ENCODE measurements at regions not wholly inside any gene's neighbourhood (a gene's known extent, or its start where the extent isn't known, plus 50 kb on each side); places are given as distances from the start of the nearest gene placed in this dataset.

DNA sequence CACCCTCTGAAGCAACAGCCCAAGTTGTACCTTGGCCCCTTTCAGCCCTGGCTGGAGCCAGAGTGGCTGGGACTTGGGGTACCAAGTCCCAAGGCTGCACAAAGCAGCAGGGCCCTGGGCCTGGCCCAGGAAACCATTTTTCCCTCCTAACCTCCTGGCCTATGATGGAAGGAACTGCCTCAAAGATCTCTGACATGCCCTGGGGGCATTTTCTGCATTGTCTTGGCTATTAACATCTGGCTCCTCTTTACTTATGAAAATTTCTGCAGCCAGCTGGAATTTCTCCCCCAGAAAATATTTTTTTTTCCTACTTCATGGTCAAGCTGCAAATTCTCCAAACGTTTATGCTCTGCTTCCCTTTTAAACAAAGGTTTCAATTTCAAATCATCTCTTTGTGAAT is 269.4 kb upstream of the CDYL start:
- DNase-seq, result no peak
- Histone ChIP-seq H3K9me3 (no peaks in the 10 kb centered on the region), H3K4me1 (no peaks in the 10 kb centered on the region), H3K36me3 (no peaks in the 10 kb centered on the region), H3K4me3 (no peak overlapping the region), H3K27ac (no peak overlapping the region), H3K27me3 (no peaks in the 10 kb centered on the region)
- 43 to 50% (median 46%) methylated on average over 1 of the region's 1 CpG for WGBS, 5 donors
- TF ChIP-seq EP300 (IDR thresholded peaks at IDR 0.05), result no peak
- no peak for TF ChIP-seq POLR2A (IDR thresholded peaks at IDR 0.05)
- no peak for TF ChIP-seq POLR2AphosphoS5 (IDR thresholded peaks at IDR 0.05)
- TF ChIP-seq, protein P1, sequence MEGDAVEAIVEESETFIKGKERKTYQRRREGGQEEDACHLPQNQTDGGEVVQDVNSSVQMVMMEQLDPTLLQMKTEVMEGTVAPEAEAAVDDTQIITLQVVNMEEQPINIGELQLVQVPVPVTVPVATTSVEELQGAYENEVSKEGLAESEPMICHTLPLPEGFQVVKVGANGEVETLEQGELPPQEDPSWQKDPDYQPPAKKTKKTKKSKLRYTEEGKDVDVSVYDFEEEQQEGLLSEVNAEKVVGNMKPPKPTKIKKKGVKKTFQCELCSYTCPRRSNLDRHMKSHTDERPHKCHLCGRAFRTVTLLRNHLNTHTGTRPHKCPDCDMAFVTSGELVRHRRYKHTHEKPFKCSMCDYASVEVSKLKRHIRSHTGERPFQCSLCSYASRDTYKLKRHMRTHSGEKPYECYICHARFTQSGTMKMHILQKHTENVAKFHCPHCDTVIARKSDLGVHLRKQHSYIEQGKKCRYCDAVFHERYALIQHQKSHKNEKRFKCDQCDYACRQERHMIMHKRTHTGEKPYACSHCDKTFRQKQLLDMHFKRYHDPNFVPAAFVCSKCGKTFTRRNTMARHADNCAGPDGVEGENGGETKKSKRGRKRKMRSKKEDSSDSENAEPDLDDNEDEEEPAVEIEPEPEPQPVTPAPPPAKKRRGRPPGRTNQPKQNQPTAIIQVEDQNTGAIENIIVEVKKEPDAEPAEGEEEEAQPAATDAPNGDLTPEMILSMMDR (IDR thresholded peaks at IDR 0.05), result no peak
- intact Hi-C loops (cut with DNase I; ENCODE audit: low total_unique reads), result no loop called here

DNA sequence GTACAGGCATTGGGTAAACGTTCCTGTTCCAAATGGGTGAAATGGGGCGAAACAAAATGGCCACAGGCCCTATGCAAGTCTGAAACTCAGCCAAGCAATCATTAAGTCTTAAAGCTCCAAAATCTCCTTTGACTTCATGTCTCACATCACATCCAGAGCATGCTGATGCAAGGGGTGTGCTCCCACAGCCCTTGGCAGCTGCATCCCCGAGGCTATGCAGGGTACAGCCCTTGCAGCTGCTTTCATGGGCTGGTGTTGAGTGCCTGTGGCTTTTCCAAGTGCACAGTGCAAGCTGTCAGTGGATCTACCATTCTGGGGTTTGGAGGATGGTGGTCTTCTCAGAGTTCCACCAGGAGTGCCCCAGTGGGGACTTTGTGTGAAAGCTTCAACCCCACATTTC is 270.0 kb upstream of the CDYL start:
- no peak overlapping the region for H3K4me3 ChIP-seq
- intact Hi-C loops (cut with DNase I; ENCODE audit: low total_unique reads), result no loop called here
- TF ChIP-seq POLR2A (IDR thresholded peaks at IDR 0.05), result no peak
- 69 to 83% (median 79%) methylated on average over 3 of the region's 3 CpGs for WGBS, 5 donors
- no peaks in the 10 kb centered on the region for H3K27me3 ChIP-seq
- H3K4me1 ChIP-seq, result no peaks in the 10 kb centered on the region
- H3K36me3 ChIP-seq, result no peaks in the 10 kb centered on the region
- no peaks in the 10 kb centered on the region for H3K9me3 ChIP-seq
- no peak overlapping the region for H3K27ac ChIP-seq
- no peak for DNase-seq

DNA sequence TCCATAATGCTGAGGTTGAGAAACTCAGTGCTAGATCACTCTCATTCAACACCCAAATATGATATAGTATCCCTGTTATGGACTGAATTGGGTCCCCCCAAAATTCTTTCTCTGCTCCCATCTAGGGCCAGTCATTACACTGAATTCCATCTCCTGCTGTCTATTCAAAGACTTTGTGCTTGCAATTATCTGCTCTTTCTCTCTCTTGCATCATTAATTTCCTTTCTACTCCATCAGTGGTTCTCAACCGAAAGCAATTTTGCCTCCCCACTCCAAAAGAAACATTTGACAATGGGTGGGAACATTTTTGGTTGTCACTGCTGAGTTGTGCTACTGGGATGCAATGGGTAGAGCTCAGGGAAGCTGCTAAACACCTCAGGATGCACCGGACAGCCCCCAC is 271.5 kb upstream of the CDYL start:
- no peak overlapping the region for H3K4me3 ChIP-seq
- H3K36me3 ChIP-seq, result no peaks in the 10 kb centered on the region
- intact Hi-C loops (cut with DNase I; ENCODE audit: low total_unique reads), result no loop called here
- no peak for TF ChIP-seq POLR2A (IDR thresholded peaks at IDR 0.05)
- TF ChIP-seq, protein P1 (IDR thresholded peaks at IDR 0.05), result no peak
- TF ChIP-seq EP300 (IDR thresholded peaks at IDR 0.05), result no peak
- no peak for TF ChIP-seq POLR2AphosphoS5 (IDR thresholded peaks at IDR 0.05)
- H3K27me3 ChIP-seq, result no peaks in the 10 kb centered on the region
- no peak overlapping the region for H3K27ac ChIP-seq
- H3K4me1 ChIP-seq, result no peaks in the 10 kb centered on the region
- no peak for DNase-seq
- H3K9me3 ChIP-seq, result no peaks in the 10 kb centered on the region
- 72 to 96% (median 85%) methylated on average over 2 of the region's 2 CpGs for WGBS, 5 donors

GRCh38 chr6:4503700-4504099 is 272.5 kb upstream of the CDYL start:
- DNase-seq, result no peak
- Histone ChIP-seq H3K4me1 (no peaks in the 10 kb centered on the region), H3K27me3 (no peaks in the 10 kb centered on the region), H3K36me3 (no peaks in the 10 kb centered on the region), H3K27ac (no peak overlapping the region), H3K4me3 (no peak overlapping the region), H3K9me3 (no peaks in the 10 kb centered on the region)
- TF ChIP-seq, protein P1 (IDR thresholded peaks at IDR 0.05), result no peak
- no peak for TF ChIP-seq POLR2A (IDR thresholded peaks at IDR 0.05)
- no peak for TF ChIP-seq POLR2AphosphoS5 (IDR thresholded peaks at IDR 0.05)
- TF ChIP-seq EP300 (IDR thresholded peaks at IDR 0.05), result no peak
- WGBS, 5 donors, result 50 to 66% (median 59%) methylated on average over 5 of the region's 5 CpGs
- intact Hi-C loops (cut with DNase I; ENCODE audit: low total_unique reads), result no loop called here

DNA sequence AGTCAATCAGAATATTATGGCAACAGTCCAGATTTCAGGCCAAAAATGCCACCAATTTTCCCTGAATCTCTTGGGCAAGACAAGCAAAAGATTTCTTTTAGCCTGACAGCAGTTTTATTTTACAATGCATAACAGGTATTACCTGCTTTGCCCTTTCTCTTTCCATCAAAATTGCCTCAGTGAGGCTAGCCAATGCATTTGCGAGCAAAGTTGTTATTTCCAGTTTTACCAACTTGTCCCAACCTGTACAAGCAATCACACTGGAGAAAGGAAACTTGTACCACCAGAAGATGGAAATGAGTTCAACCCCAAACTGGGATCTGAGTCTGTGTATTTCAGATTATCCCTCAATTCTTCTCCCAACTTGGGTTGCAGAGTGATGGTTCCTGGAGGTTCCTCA is 279.9 kb upstream of the CDYL start:
- Histone ChIP-seq H3K9me3 (no peaks in the 10 kb centered on the region), H3K36me3 (no peaks in the 10 kb centered on the region), H3K4me3 (no peak overlapping the region), H3K4me1 (no peaks in the 10 kb centered on the region), H3K27me3 (no peaks in the 10 kb centered on the region), H3K27ac (no peak overlapping the region)
- TF ChIP-seq, protein P1 (IDR thresholded peaks at IDR 0.05), result no peak
- TF ChIP-seq POLR2A (IDR thresholded peaks at IDR 0.05) (no peak), POLR2AphosphoS5 (IDR thresholded peaks at IDR 0.05) (no peak), EP300 (IDR thresholded peaks at IDR 0.05) (no peak)
- 70 to 100% (median 94%) methylated on average over 1 of the region's 1 CpG for WGBS, 5 donors
- DNase-seq, result no peak
- intact Hi-C loops (cut with DNase I; ENCODE audit: low total_unique reads), result no loop called here

All from stomach (tissue), 8 donors.